Vagina (tissue), 2 donors: ENCODE measurements at regions not wholly inside any gene's neighbourhood (a gene's known extent, or its start where the extent isn't known, plus 50 kb on each side); places are given as distances from the start of the nearest gene placed in this dataset.

ENCODE experiments used
- CTCF ChIP-seq, 3 experiments: fragments of 450-650 bp in 2 of 3; fragments of 200-600 bp in 1 of 3; sonication (generic) in 1 of 3; IDR thresholded peaks; one replicate each; pipeline ENCODE4 v1.5.1; 2017 to 2019; ENCODE audit warnings: antibody characterized with exemption in 3 of 3, mild to moderate bottlenecking in 2 of 3, moderate library complexity in 2 of 3
- POLR2A ChIP-seq, 2 donors: fragments of 450-650 bp; IDR thresholded peaks; one replicate each; pipeline ENCODE4 v1.6.1; 2017; ENCODE audit warnings: antibody characterized with exemption in 2 of 2, mild to moderate bottlenecking in 2 of 2, moderate library complexity in 2 of 2
- POLR2AphosphoS5 ChIP-seq, 2 donors: sonication (generic); formaldehyde crosslinking; IDR thresholded peaks; one replicate each; pipeline ENCODE4 v1.9.0; 2017; ENCODE audit warnings: antibody characterized with exemption in 2 of 2, mild to moderate bottlenecking in 2 of 2, low read depth in 1 of 2; ENCODE audit not compliant: insufficient read depth in 1 of 2

- TF ChIP-seq POLR2AphosphoS5 (IDR thresholded peaks at IDR 0.05; ENCODE audit: insufficient read depth in 1 of 2, low read depth in 1 of 2) (peak in 1 of 2 donors; percentile 68), CTCF (IDR thresholded peaks at IDR 0.05) (peak; percentile 42 to 64 (median 50)), POLR2A (IDR thresholded peaks at IDR 0.05) (no peak)
Measured at GRCh38 chr12:92987362-92987761, 58.3 kb upstream of the EEA1 start.
